HG03139 (cell line): ENCODE measurements at regions not wholly inside any gene's neighbourhood (a gene's known extent, or its start where the extent isn't known, plus 50 kb on each side); places are given as distances from the start of the nearest gene placed in this dataset.
"Not testable (repeated sequence)": the region's sequence is repeated elsewhere in the genome, so short reads cannot be mapped to it uniquely, and the experiment has no call there.

Source experiments
- ATAC-seq: cut with Tn5 transposase; IDR thresholded peaks from one replicate; pipeline ENCODE4 v1.9.1; 2021; ENCODE audit not compliant: unreplicated experiment

DNA sequence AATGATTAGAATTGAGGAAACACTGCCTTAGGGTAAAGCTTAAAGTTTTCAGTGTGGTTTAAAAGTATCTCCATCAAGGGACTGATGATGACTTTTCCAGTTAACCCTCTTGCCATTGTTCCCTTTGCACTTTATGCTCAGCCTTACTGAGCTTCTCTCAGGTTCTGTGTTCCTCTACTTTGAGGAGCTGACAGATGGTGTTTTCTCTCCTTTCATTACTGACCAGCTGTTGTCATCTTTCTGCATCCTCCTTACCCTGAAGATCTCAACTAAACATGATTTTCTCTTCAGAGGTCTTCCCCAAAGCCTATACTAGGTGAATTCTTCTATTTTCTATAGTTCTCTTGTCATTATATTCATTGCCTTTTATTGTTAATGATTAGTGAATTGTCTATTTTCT, 475.6 kb upstream of the SYNCRIP start:
- ATAC-seq, result no peak

DNA sequence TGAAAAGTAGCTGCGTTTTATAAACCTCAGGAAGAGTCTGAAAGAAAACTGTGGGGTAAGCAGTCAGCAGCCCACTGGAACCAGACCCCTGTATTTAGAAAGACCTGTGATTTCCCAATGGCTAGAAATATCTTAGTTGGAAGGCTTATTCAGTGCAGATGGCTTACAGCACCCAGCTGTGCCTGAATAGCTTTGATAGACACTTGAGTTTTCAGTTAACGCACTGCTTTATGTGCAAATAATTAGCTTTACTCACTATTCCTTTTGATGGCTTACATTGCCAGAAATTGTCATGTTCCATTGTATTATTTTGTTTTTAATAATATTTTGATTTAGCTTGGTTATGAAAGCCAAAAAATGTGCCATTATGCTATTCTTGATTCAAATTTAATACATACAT, 465.3 kb upstream of the SYNCRIP start:
- ATAC-seq, result no peak

DNA sequence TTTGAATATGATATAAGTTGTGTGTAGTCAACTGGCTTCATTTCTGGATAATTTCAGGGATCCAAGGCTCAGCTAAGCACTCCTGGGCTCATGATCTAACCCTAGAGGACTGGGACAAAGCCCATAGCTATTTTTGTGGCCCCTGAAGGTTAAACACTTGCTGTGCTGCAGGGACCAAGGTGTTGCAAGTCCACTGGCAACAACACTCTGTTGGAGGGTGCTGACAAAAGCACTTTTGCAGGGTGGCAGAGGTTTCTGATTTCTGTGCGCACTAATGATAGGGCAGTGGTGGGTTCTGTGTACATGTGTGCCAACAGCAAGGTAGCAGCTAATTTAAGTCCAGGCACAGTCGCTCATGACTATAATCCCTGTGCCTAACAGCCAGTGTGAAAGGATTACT, 445.3 kb upstream of the SYNCRIP start:
- no peak for ATAC-seq

DNA sequence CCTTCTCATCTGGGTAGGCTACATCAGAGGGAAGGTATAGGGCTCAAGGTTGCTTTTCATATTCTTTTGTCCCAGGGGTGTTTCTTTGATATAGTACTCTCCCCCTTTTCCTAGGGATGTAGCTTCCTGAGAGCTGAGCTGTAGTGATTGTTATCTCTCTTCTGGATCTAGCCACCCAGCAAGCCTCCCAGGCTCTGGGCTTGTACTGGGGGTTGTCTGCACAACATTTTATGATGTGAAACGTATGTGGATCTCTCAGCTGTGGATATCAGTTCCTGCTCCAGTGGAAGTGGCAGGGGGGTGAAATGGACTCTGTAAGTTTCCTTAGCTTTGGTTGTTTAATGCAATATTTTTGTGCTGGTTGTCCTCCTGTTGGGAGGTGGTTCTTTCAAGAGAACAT, 437.3 kb upstream of the SYNCRIP start:
- no peak for ATAC-seq

DNA sequence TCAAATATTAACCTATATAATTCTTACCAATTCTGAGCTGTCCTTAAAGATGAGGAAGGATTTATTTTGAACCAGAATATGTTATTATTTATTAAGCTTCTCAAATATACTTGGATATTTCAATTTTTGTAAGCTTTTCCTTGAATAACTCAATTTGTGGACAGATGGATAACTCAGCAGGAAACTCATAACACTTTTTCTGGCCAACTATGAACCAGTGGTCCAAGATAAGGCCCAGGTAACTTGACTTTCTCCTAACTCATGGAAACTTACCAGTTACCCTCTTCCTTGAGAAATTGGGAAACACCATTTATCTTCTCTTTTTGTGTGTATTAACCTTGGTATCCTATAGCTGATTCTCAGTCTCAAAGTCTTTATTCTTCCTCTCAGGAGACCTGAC, 427.5 kb upstream of the SYNCRIP start:
- no peak for ATAC-seq

DNA sequence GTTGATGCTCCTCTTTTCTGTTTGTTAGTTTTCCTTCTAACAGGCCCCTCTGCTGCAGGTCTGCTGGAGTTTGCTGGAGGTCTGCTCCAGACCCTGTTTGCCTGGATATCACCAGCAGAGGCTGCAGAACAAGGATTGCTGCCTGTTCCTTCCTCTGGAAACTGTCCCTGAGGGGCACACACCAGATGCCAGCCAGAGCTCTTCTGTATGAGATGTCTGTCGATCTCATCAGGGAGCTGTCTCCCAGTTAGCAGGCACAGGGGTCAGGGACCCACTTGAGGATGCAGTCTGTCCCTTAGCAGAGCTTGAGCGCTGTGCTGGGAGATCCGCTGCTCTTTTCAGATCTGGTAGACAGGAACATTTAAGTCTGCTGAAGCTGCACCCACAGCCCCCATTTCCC, 422.3 kb upstream of the SYNCRIP start:
- not testable (repeated sequence) for ATAC-seq

DNA sequence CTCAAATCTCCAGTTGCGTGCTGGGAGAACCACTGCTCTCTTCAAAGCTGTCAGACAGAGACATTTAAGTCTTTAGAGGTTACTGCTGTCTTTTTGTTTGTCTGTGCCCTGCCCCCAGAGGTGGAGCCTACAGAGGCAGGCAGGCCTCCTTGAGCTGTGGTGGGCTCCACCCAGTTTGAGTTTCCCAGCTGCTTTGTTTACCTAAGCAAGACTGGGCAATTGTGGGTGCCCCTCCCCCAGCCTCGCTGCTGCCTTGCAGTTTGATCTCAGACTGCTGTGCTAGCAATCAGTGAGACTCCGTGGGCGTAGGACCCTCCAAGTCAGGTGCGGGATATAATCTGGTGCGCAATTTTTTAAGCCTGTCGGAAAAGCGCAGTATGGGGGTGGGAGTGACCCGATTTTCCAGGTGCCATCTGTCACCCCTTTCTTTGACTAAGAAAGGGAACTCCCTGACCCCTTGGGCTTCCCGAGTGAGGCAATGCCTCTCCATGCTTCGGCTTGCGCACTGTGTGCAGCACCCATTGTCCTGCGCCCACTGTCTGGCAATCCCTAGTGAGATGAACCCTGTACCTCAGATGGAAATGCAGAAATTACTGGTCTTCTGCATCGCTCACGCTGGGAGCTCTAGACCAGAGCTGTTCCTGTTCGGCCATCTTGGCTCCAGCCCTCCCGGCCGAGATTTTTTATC, 414.8 kb upstream of the SYNCRIP start:
- not testable (repeated sequence) for ATAC-seq

DNA sequence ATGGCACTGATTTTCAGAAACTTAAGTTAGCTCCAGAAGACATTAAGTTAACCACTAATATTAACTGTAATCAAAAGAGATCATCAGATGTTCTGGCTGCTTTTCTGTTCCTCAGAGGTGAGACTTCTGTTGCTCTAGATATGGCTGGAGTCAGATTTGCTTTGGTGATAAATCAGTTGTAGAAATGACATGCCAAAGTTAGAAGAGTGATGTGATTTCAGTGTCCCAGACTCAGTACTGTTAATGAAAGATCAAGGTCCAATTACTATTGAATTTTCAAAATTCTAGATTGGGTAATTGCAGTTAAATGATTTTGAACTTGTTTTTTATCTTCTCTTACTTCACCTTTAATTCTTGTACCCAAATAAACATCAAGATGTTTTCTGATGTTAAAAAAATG, 402.4 kb upstream of the SYNCRIP start:
- no peak for ATAC-seq

DNA sequence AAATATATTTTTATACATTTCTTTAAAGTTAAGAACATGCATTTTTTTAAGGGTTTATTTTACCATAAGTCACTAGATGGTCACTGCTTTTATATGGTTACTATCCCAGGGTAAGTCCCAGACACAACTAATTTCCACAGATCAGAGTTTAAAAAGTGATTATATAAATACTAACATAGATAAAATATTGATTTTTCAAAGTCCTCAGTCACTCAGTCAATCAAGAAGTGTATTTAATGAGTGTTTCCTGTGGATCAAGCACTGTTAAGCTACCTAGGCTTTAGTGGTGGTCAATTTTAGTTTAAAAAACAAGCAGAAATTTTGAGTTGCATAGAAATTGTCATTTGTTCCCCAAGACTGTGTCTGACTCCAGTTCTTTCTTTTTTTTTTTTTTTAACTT, 399.5 kb upstream of the SYNCRIP start:
- ATAC-seq, result no peak

DNA sequence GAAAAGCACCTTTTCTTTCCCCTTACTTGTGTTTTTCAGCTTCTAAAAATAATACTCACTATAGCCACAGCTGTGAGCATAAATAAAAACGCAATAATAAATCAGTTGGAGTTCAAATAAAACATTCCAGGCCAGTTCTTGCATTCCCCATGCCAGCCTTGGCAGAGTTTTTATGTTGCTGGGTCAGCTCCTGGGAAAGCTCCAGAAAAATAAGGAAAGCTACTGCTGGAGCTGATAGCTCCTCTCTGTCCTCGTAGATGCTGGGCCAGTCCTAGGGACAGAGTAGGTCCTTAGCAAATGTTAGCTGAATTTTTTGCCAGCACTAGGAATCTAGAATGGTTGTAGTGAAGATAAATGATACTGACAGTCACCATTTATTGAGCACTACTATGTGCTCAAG, 389.0 kb upstream of the SYNCRIP start:
- no peak for ATAC-seq

DNA sequence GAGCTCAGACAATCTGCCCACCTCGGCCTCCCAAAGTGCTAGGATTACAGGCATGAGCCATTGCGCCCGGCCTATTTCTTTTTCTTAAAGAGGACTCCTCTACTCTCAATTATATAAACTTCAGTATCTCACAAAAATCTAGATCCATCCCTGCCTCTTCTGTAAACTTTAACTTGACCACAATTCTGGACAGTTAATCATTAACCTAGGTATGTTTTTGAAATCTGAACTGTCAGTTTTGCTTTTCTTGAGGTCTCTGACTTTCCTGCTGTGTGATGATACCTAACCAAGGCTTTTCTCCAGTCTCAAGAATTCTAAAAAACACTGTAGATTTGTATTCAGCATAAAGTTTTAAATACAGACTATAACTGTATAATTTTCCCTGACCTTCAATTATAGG, 388.2 kb upstream of the SYNCRIP start:
- ATAC-seq, result no peak

DNA sequence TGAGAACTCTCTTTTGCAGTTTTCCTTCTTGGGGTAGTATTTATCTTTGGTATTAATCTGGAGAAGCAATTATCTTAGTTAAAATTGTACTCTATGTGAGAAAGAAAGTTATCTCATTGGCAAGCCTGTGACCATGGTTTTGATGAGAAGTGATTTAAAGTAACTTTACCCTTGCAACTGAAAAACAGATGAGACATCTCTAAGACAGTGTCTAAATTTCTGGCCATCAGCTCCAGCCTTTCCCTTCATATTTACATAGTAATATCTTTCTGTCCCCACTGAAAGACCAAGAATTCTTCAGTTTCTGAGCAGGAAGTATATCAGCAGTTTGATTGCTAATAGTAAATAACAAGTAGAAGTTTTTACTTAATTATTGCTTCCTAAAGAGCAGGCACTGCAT, 386.1 kb upstream of the SYNCRIP start:
- ATAC-seq, result no peak

DNA sequence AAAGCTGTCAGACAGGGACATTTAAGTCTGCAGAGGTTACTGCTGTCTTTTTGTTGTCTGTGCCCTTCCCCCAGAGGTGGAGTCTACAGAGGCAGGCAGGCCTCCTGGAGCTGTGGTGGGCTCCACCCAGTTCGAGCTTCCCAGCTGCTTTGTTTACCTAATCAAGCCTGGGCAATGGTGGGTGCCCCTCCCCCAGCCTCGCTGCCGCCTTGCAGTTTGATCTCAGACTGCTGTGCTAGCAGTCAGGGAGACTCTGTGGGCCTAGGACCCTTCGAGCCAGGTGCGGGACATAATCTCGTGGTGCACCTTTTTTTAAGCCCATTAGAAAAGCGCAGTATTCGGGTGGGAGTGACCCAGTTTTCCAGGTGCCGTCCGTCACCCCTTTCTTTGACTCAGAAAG, 384.2 kb upstream of the SYNCRIP start:
- ATAC-seq, result not testable (repeated sequence)

DNA sequence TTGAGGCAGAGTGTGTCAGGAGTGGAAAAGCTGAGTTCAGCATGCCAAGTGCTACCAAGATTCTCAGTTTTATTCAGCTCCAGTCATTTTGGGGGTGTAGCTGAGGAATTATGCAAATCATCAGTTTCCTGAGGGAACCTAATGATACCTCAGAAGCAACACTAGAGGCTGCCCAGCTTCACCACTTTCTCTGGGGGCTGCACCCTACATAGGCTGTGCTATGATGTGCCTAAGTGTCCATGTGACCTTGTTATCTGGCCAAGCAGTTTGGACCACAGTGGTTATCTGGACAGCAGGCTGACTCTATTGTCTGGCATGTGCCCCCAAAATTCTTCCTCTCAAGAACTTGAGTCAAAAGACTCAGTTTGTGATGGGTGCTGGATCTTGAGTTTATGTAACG, 374.6 kb upstream of the SYNCRIP start:
- peak; percentile 72 for ATAC-seq

DNA sequence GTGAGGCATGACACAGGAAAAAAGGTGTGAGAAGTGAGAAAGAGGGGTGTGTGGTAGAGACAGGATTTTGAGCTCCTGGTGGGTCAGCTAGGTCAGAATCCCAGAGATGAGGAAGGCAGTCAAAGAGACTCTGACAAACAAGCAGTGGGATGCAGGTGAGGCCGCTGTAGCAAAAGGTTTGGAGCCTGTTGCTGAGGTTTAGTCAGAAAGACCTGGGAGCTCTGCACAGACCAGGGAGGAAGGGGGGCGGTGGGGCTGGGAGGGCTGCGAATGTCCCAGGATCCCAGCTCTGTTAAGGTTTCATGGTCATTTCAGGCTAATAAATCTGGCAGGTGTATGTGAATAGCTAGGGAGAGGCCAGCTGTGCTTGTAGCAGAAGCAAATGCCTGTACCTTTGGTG, 373.9 kb upstream of the SYNCRIP start:
- no peak for ATAC-seq

DNA sequence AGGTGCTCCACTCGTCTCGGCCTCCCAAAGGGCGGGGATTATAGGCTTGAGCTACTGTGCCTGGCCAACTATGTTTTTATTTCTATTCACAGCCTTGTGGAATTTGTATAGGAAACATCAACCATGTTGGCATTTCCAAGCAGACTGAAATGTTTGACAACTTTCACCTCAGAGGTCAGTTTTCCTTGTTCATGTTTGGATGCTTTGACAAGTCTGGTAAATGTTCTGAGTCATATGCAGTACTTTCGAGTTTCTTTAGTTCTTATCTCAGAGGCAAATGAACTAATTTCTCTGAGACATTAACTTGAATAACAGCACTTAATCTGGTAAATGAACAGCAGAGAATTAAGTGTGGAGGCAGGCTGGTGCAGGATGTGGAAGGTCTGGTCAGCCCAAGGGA, 373.4 kb upstream of the SYNCRIP start:
- no peak for ATAC-seq

DNA sequence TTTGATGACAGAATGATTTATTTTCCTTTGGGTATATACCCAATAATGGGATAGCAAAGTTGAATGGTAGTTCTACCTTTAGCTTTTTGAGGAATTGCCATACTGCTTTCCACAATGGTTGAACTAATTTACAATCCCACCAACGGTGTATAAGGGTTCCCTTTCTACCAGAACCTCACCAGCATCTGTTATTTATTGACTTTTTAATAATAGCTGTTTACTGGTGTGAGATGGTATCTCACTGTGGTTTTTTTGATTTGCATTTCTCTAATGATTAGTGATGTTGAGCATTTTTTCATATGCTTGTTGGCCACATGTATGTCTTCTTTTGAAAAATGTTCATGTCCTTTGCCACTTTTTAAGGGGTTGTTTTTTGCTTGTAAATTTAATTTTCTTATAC, 370.3 kb upstream of the SYNCRIP start:
- ATAC-seq, result not testable (repeated sequence)

DNA sequence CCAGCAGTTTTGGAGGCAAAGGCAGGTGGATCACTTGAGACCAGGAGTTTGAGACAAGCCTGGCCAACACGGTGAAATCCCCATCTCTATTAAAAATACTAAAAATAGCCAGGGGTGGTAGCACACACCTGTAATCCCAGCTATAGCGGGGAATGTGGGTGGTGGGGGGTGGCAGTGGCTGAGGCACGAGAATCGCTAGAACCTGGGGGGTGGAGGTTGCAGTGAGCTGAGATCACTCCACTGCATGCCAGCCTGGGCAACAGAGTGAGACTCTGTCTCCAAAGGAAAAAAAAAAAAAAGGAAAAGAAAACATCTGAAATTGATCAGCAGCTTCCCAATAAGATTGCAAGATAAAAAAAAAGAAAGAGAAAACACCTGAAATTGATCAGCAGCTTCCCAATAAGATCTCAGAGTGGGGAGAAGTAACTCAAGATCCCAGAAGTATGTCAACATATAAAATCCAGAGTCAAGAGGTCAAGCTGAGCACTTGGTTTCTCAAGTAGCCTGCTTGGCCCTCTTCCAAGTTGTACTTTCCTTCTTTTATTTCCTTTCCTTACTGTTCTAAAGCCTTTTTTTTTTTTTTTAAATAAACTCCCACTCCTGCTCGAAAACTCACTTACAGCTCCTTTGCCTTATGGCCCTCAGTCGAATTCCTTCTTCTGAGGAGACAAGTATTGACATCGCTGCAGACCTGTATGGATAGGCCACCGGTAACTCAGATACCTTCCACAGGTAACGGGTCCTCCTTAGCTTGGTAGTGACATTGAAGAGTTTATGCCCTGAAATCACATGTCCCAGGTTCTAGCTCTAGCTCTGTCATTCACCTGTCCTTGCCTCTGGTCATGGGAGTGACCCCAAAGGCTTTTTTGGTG, 368.5 kb upstream of the SYNCRIP start:
- no peak for ATAC-seq

DNA sequence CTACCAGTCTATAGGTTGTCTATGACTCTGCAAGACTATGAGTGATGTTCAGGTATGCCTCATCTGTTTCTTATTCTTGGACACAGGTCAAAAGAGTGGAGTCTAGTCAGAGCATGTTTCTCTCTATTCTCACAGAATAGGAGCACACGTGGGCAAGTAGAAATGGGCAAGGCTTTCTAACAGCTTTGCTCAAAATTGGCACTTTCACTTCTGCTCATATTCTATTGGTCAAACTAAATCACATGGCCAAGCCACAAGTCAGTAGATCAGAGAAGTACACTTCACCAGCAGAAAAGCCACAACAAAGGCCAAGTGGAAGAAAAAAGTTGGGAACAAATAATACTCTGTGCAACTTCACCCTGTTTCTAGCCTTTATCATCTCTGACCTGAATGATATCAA, 354.5 kb upstream of the SYNCRIP start:
- ATAC-seq, result no peak

DNA sequence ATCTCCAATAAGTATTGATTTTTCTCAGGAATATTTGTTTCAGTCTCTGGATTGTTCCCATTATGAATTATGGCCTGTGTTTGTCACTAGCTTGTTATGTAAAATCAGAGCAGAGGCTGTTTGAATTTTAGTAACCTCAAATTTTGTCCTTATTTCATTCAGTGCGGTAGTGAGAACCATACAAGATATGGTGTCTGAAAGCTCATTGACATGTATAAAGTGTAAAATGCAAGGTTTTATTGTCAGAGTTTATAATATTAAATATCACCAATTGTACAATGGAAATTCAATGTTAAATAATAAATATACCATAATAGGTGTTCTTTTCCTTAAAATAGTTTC, 353.3 kb upstream of the SYNCRIP start:
- ATAC-seq, result no peak

DNA sequence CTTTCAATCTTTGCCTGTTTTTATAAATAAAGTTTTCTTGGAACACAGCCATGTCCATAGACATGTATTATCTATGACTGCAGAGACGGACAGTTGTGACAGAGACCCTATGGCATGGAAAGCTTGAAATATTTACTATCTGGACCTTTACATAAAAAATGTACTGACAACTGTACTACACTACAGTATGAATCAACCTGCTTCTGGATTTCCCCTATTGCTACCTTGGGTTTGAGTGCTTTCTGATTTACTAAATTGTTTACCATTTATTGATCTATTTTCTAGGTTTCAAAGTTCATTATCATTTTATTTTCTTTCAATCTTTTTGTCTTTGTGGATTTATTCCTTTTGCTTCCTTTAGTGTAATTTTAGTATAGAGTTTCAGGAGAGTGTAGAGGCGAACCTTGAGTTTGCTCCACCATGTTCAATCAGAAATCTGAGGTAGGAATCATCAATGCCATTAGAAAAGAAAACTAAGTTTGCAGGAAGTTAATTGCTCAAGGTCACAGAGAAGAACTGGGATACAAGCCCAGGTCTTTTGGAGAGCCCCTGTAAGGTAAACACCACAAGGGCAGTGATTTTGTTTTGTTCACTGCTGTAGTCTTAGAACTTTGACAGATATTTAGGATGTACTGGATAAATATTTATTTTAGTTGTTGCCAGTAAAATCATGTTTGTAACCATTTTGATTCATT, 352.8 kb upstream of the SYNCRIP start:
- no peak for ATAC-seq

DNA sequence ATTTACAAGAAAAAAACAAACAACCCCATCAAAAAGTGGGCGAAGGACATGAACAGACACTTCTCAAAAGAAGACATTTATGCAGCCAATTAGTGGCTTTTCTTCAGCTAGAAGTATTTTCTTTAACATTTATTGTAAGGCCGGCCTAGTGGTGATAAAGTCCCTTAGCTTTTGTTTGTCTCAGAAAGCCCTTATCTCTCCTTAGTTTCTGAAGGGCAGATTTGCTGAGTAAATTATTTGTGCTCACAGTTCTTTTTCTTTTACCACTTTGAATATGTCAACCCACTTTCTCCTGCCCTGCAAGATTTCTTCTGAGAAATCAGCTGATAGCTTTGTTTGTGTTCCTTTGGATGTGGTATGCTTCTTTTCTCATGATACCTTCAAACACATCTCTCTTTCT, 344.0 kb upstream of the SYNCRIP start:
- no peak for ATAC-seq
